ENCODE measurements at regions not wholly inside any gene's neighbourhood (a gene's known extent, or its start where the extent isn't known, plus 50 kb on each side); places are given as distances from the start of the nearest gene placed in this dataset.

DNA sequence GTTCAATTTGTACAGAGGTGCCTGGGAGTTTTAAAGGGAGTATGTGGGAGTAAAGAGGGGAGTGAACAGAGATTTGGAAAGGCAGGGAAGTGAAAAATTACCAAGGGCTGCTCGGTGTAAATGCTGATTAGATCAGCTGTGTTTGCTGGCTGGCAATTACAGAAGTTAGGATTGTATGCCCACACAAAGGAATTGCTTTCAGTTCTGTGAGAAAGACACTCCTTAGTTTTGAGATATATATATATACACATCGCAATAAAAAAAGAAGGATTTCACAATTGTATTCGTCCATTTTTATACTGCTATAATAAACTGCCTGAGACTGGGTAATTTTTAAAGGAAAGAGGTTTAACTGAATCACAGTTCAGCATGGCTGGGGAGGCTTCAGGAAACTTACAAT lies 196.3 kb downstream of the SLITRK5 start:
- in situ Hi-C loops (cut with MboI; ENCODE audit: low pct_ligation_motif_present in 1 of 4, low pct_unique_long_range_greater_than_20kb in 1 of 4, low sequenced_read_pairs in 3 of 4) = no loop called here
- Histone ChIP-seq H3K27ac (no peak overlapping the region), H3K9me3 (no peaks in the 10 kb centered on the region), H3K4me3 (no peak overlapping the region), H3K27me3 (no peaks in the 10 kb centered on the region), H3K36me3 (no peaks in the 10 kb centered on the region), H3K4me1 (no peaks in the 10 kb centered on the region)
- TF ChIP-seq POLR2AphosphoS5 (IDR thresholded peaks at IDR 0.05) (no peak), EP300 (IDR thresholded peaks at IDR 0.05; ENCODE audit: low read depth) (no peak), POLR2A (IDR thresholded peaks at IDR 0.05) (no peak)
- TF ChIP-seq, protein P1, sequence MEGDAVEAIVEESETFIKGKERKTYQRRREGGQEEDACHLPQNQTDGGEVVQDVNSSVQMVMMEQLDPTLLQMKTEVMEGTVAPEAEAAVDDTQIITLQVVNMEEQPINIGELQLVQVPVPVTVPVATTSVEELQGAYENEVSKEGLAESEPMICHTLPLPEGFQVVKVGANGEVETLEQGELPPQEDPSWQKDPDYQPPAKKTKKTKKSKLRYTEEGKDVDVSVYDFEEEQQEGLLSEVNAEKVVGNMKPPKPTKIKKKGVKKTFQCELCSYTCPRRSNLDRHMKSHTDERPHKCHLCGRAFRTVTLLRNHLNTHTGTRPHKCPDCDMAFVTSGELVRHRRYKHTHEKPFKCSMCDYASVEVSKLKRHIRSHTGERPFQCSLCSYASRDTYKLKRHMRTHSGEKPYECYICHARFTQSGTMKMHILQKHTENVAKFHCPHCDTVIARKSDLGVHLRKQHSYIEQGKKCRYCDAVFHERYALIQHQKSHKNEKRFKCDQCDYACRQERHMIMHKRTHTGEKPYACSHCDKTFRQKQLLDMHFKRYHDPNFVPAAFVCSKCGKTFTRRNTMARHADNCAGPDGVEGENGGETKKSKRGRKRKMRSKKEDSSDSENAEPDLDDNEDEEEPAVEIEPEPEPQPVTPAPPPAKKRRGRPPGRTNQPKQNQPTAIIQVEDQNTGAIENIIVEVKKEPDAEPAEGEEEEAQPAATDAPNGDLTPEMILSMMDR (IDR thresholded peaks at IDR 0.05) = no peak
- intact Hi-C loops (cut with DNase I; ENCODE audit: low total_unique reads) = no loop called here
- no peak for DNase-seq
- 40 to 76% methylated on average over 3 of the region's 3 CpGs for whole genome bisulfite sequencing, 2 donors (ENCODE audit: low coverage in 1 of 2)

DNA sequence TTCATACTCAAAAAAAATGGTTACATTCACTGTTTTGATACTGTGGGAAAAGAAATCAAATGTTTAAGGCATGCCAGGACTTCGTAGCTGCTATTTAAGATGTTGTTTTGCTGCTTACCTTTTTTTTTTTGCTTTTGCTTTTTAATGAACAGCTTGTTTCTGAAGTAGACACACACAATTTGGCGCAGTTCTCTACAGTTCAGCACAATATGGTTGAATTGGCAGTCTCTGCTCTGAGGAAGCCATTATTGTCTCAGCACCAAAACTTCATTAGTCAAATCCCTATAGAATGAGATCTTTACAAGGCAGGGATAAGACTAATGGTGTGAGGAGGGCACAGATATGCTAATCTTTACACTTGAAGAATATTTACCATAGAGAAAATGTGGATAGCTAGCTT lies 197.6 kb downstream of the SLITRK5 start:
- no peaks in the 10 kb centered on the region for H3K27me3 ChIP-seq
- no peaks in the 10 kb centered on the region for H3K9me3 ChIP-seq
- H3K4me3 ChIP-seq = no peak overlapping the region
- DNase-seq = no peak
- in situ Hi-C loops (cut with MboI; ENCODE audit: low pct_ligation_motif_present in 1 of 4, low pct_unique_long_range_greater_than_20kb in 1 of 4, low sequenced_read_pairs in 3 of 4) (no loop called here), intact Hi-C loops (cut with DNase I; ENCODE audit: low total_unique reads) (no loop called here)
- 78 to 80% methylated on average over 2 of the region's 2 CpGs for WGBS, 2 donors (ENCODE audit: low coverage in 1 of 2)
- no peaks in the 10 kb centered on the region for H3K4me1 ChIP-seq
- no peak overlapping the region for H3K27ac ChIP-seq
- TF ChIP-seq EP300 (IDR thresholded peaks at IDR 0.05; ENCODE audit: low read depth) = no peak
- TF ChIP-seq, protein P1 (IDR thresholded peaks at IDR 0.05) = no peak
- TF ChIP-seq POLR2AphosphoS5 (IDR thresholded peaks at IDR 0.05) = no peak
- no peak for TF ChIP-seq POLR2A (IDR thresholded peaks at IDR 0.05)
- no peaks in the 10 kb centered on the region for H3K36me3 ChIP-seq

DNA sequence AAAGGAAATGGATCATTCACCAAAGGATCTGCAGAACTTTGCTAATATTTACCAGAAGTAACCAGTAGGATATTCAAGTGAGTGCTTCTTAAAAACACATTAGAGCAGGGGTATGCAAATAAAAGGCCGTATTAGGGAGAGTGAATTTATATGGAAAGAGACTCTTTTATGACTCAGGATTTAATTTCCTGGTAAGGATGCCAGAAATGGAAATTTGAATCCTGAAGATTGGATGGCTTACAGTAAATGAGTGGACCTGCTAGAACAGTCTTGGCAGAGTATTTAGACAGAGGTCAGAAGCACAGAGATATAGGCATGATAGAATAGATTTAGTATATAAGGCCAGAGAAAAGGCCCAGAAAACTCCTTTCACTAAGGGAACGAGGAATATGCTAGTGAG lies 201.6 kb downstream of the SLITRK5 start:
- no peaks in the 10 kb centered on the region for H3K4me1 ChIP-seq
- H3K27me3 ChIP-seq = no peaks in the 10 kb centered on the region
- H3K9me3 ChIP-seq = no peaks in the 10 kb centered on the region
- in situ Hi-C loops (cut with MboI; ENCODE audit: low pct_ligation_motif_present in 1 of 4, low pct_unique_long_range_greater_than_20kb in 1 of 4, low sequenced_read_pairs in 3 of 4) = no loop called here
- H3K36me3 ChIP-seq = no peaks in the 10 kb centered on the region
- no peak overlapping the region for H3K4me3 ChIP-seq
- 68 to 72% methylated on average over 2 of the region's 2 CpGs for WGBS, 2 donors (ENCODE audit: low coverage in 1 of 2)
- intact Hi-C loops (cut with DNase I; ENCODE audit: low total_unique reads) = no loop called here
- TF ChIP-seq EP300 (IDR thresholded peaks at IDR 0.05; ENCODE audit: low read depth) (no peak), POLR2AphosphoS5 (IDR thresholded peaks at IDR 0.05) (no peak)
- TF ChIP-seq, protein P1 (IDR thresholded peaks at IDR 0.05) = no peak
- no peak overlapping the region for H3K27ac ChIP-seq
- no peak for DNase-seq

DNA sequence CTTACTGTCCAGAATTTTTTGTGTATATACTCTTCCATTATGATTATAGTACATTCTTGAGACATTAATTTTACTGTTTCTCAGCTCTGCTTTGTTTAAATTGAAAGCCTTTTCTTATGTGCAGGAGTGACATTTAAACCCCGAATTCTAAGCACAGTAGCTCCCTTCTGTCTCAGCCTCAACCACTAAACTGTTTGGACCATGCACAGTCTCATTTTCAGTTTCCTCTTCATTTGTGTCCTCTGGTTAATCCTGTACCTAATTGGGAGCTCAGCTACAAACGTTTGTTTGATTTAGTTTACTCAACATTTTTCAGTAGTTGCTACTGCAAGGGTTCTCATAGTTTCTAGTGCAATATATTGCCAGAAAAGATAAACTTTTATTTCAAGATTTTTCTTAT lies 206.3 kb downstream of the SLITRK5 start:
- DNase-seq = no peak
- no peaks in the 10 kb centered on the region for H3K9me3 ChIP-seq

More for the DNA sequence above, 206.3 kb downstream of the SLITRK5 start:
- no peak overlapping the region for H3K27ac ChIP-seq
- no peak overlapping the region for H3K4me3 ChIP-seq
- no peaks in the 10 kb centered on the region for H3K36me3 ChIP-seq
- intact Hi-C loops (cut with DNase I; ENCODE audit: low total_unique reads) (no loop called here), in situ Hi-C loops (cut with MboI; ENCODE audit: low pct_ligation_motif_present in 1 of 4, low pct_unique_long_range_greater_than_20kb in 1 of 4, low sequenced_read_pairs in 3 of 4) (no loop called here)
- no peaks in the 10 kb centered on the region for H3K27me3 ChIP-seq
- TF ChIP-seq EP300 (IDR thresholded peaks at IDR 0.05; ENCODE audit: low read depth) (no peak), POLR2AphosphoS5 (IDR thresholded peaks at IDR 0.05) (no peak), POLR2A (IDR thresholded peaks at IDR 0.05) (no peak)
- TF ChIP-seq, protein P1 (IDR thresholded peaks at IDR 0.05) = no peak
- no peaks in the 10 kb centered on the region for H3K4me1 ChIP-seq
- WGBS, 2 donors (ENCODE audit: low coverage in 1 of 2) = 45 to 46% methylated on average over 2 of the region's 2 CpGs
